Stomach smooth muscle (tissue), 2 donors: ENCODE measurements at regions not wholly inside any gene's neighbourhood (a gene's known extent, or its start where the extent isn't known, plus 50 kb on each side); places are given as distances from the start of the nearest gene placed in this dataset.

Experiments
- H3K27ac ChIP-seq: one replicate; pipeline ENCODE4 v1.7.0; 2013; ENCODE audit warnings: mild to moderate bottlenecking, low read length, inconsistent platforms
- H3K27me3 ChIP-seq, 2 donors: one replicate each; pipeline ENCODE4 v1.7.0; 2013; ENCODE audit warnings: low read length in 2 of 2; ENCODE audit not compliant: insufficient read depth in 2 of 2, control insufficient read depth in 1 of 2
- H3K36me3 ChIP-seq, 2 donors: one replicate each; pipeline ENCODE4 v1.7.0; 2013; ENCODE audit warnings: low read length in 2 of 2; ENCODE audit not compliant: control insufficient read depth in 2 of 2, insufficient read depth in 2 of 2
- H3K4me1 ChIP-seq: one replicate; pipeline ENCODE4 v1.7.0; 2013; ENCODE audit warnings: low read length; ENCODE audit not compliant: control insufficient read depth, insufficient read depth
- H3K4me3 ChIP-seq, 2 donors: one replicate each; pipeline ENCODE4 v1.7.0; 2013; ENCODE audit warnings: low read length in 2 of 2
- H3K9ac ChIP-seq, 2 donors: one replicate each; pipeline ENCODE4 v1.7.0; 2013; ENCODE audit warnings: low read length in 2 of 2, mild to moderate bottlenecking in 1 of 2
- H3K9me3 ChIP-seq, 2 donors: one replicate each; pipeline ENCODE4 v1.7.0; 2013; ENCODE audit warnings: low read length in 2 of 2; ENCODE audit not compliant: control insufficient read depth in 2 of 2
- donor health status: healthy.
- donor health status: Pancreatic carcinoma.

GRCh38 chr15:45946111-45946510 is 311.3 kb downstream of the SQOR start:
- H3K27ac ChIP-seq, result no peak overlapping the region
- no peak overlapping the region for H3K9ac ChIP-seq
- H3K27me3 ChIP-seq, result no peaks in the 10 kb centered on the region
- no peaks in the 10 kb centered on the region for H3K4me1 ChIP-seq
- H3K36me3 ChIP-seq, result no peaks in the 10 kb centered on the region
- no peaks in the 10 kb centered on the region for H3K9me3 ChIP-seq
- no peak overlapping the region for H3K4me3 ChIP-seq

DNA sequence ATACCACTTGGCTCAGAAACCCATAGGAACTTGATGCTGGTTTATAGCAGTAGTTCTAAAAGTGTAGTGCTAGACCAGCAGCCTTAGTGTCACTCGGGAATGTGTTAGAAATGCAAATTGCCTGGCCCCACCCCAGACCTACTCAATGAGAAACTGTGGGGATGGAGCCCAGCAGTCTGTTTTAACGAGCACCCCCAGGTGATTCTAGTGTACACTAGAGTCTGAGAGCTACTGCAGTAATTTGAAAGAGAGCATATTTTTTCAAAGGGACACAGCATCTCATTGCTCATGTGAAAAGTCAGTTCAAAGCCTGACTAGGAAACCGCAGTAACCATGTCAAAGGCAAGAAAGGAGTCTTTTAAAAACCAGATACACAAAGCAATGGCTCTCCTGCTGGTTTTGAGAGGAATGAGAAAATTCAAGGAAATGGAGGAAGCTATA is 313.4 kb downstream of the SQOR start:
- Histone ChIP-seq H3K9ac (no peak overlapping the region), H3K36me3 (no peaks in the 10 kb centered on the region), H3K27ac (no peak overlapping the region), H3K4me3 (no peak overlapping the region), H3K4me1 (no peaks in the 10 kb centered on the region), H3K27me3 (no peaks in the 10 kb centered on the region), H3K9me3 (no peaks in the 10 kb centered on the region)

DNA sequence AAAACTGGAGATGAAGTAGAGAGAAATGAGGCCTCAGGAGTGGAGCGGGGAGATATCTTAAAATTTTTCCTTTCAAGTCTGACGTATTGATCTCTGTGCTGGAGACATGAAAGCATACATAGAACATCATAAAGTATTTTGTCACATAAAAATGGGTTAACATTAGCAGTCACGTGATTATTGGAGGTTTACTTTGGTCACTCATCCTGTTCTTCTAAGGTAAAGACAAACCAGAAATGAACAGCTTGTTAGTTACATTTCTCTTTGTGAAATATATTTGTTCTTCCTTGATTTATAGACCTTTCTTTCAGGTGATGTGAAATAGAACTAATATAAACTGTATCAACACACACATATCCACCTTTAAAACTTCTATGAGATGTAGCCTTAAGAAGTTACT is 324.1 kb downstream of the SQOR start:
- H3K27ac ChIP-seq, result no peak overlapping the region
- H3K27me3 ChIP-seq, result no peaks in the 10 kb centered on the region
- H3K9me3 ChIP-seq, result peaks cover 0 to 5% of the 10 kb centered on the region in 2 donors
- H3K36me3 ChIP-seq, result no peaks in the 10 kb centered on the region
- no peak overlapping the region for H3K4me3 ChIP-seq
- H3K9ac ChIP-seq, result no peak overlapping the region
- no peaks in the 10 kb centered on the region for H3K4me1 ChIP-seq

GRCh38 chr15:45962733-45963132 is 327.9 kb downstream of the SQOR start:
- no peaks in the 10 kb centered on the region for H3K36me3 ChIP-seq
- H3K9me3 ChIP-seq, result peaks cover 0 to 3% of the 10 kb centered on the region in 2 donors
- no peaks in the 10 kb centered on the region for H3K27me3 ChIP-seq
- no peak overlapping the region for H3K4me3 ChIP-seq
- H3K27ac ChIP-seq, result no peak overlapping the region
- H3K9ac ChIP-seq, result no peak overlapping the region
- H3K4me1 ChIP-seq, result no peaks in the 10 kb centered on the region

DNA sequence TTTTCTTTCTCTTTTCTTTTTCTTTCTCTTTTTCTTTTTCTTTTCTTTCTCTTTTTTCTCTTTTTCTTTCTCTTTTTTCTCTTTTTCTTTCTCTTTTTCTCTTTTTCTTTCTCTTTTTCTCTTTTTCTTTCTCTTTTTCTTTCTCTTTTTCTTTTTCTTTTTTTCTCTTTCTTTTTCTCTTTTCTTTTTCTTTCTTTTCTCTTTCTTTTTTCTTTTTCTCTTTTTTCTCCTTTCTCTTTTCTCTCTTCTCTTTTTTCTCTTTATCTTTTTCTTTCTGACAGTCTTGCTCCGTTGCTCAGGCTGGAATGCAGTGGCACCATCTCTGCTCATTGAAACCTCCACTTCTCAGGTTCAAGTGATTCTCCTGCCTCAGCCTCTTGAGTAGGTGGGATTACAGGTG is 335.7 kb downstream of the SQOR start:
- H3K36me3 ChIP-seq, result no peaks in the 10 kb centered on the region
- no peaks in the 10 kb centered on the region for H3K27me3 ChIP-seq
- H3K9ac ChIP-seq, result no peak overlapping the region
- peaks cover 0 to 3% of the 10 kb centered on the region in 2 donors for H3K9me3 ChIP-seq
- no peak overlapping the region for H3K4me3 ChIP-seq
- no peak overlapping the region for H3K27ac ChIP-seq
- H3K4me1 ChIP-seq, result no peaks in the 10 kb centered on the region

GRCh38 chr15:45980366-45980765 is 345.5 kb downstream of the SQOR start:
- H3K4me1 ChIP-seq, result no peaks in the 10 kb centered on the region
- H3K27me3 ChIP-seq, result no peaks in the 10 kb centered on the region
- H3K4me3 ChIP-seq, result no peak overlapping the region
- H3K9ac ChIP-seq, result no peak overlapping the region
- peaks cover 0 to 2% of the 10 kb centered on the region in 2 donors for H3K9me3 ChIP-seq
- H3K36me3 ChIP-seq, result no peaks in the 10 kb centered on the region
- H3K27ac ChIP-seq, result no peak overlapping the region

- Histone ChIP-seq H3K27me3 (no peaks in the 10 kb centered on the region), H3K4me3 (no peak overlapping the region), H3K9me3 (peaks cover 2 to 6% of the 10 kb centered on the region in 2 donors), H3K9ac (no peak overlapping the region), H3K27ac (no peak overlapping the region), H3K36me3 (no peaks in the 10 kb centered on the region), H3K4me1 (no peaks in the 10 kb centered on the region)
Observed at GRCh38 chr15:45981625-45982024, 346.8 kb downstream of the SQOR start.

DNA sequence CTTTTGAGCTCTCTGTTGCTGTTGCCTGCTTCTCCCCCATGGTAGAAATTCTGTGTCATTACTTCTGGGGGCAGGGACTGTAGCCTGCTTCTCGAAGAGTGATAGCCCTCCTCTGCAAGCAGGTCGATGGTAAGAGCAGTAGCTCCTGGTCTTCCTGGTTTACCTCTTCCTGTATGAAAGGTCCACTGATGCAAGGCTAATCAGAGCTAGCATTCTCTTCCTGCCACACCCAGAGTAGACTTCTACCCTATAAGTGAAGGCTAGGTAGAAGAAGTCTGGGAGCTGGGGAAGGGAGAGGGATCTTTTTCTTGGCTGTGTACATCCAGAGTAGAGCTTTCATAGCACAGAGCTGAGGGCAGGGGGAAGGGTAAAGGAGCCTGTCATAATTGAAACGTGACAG is 357.0 kb downstream of the SQOR start:
- H3K9ac ChIP-seq, result no peak overlapping the region
- H3K4me3 ChIP-seq, result no peak overlapping the region
- H3K27ac ChIP-seq, result no peak overlapping the region
- H3K27me3 ChIP-seq, result no peaks in the 10 kb centered on the region
- H3K4me1 ChIP-seq, result no peaks in the 10 kb centered on the region
- peaks cover 3 to 7% of the 10 kb centered on the region in 2 donors for H3K9me3 ChIP-seq
- H3K36me3 ChIP-seq, result no peaks in the 10 kb centered on the region

DNA sequence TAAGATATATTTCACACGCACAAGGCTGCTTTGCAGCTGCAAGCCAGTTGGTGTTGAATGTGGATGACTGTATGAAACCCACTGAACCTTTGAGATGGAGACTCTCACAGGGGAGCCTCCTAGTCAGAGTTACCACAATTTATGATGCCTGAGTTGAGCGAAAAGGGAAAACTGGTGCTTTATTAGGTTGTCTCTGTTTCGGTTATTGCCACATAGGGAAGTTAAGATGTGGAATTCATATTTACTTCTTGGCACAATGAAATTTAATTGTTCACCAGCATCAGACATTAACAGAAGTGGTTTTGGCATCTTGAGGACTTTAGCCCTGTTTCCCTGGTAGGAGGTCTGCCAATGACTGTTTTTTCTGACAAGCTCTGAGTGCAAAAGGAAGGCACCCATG is 358.2 kb downstream of the SQOR start:
- H3K36me3 ChIP-seq, result no peaks in the 10 kb centered on the region
- no peak overlapping the region for H3K4me3 ChIP-seq
- H3K27ac ChIP-seq, result no peak overlapping the region
- H3K9ac ChIP-seq, result no peak overlapping the region
- H3K27me3 ChIP-seq, result no peaks in the 10 kb centered on the region
- H3K4me1 ChIP-seq, result no peaks in the 10 kb centered on the region
- peaks cover 3 to 4% of the 10 kb centered on the region in 2 donors for H3K9me3 ChIP-seq

DNA sequence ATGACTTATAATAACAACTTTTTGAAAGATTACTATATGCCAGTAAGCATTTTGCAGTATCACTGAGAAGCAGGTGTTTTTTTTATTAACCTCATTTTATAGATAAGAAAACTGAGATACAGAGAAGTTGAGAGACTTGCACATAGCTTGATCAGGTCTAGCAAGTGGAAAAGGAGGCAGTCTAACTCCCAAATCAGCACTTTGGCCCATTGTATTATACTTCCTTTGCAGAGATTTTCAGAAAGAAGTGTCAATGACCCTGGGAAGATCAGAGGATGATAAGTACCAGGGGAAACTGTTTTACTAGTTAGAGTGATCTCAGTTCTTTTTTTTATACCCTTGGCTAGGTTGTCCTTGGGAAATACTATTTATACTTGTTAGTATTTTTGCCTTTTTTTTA is 358.7 kb downstream of the SQOR start:
- Histone ChIP-seq H3K4me3 (no peak overlapping the region), H3K36me3 (no peaks in the 10 kb centered on the region), H3K4me1 (no peaks in the 10 kb centered on the region), H3K27me3 (no peaks in the 10 kb centered on the region), H3K27ac (no peak overlapping the region), H3K9ac (no peak overlapping the region), H3K9me3 (peaks cover 3 to 4% of the 10 kb centered on the region in 2 donors)

DNA sequence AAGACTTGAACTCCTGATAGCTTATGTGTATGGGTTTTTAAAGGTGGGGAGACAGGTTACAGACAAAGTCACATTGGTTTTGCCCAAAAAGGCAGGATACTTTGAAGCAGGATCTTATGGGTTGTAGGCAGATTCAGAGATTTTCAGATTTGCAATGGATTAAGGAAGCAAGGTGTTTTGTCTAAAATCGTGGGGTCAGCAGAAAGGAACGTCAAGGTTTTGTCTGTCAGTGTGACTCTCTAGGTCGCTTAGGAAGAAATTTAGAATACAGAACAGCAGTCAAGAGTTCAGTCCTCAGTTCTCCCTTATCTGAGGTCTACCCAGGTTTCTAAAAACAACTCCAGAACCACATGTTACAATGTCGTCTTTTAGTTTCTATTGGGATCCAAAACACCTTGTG is 361.0 kb downstream of the SQOR start:
- no peak overlapping the region for H3K9ac ChIP-seq
- H3K4me1 ChIP-seq, result no peaks in the 10 kb centered on the region
- H3K9me3 ChIP-seq, result peaks cover 0 to 3% of the 10 kb centered on the region in 2 donors
- no peak overlapping the region for H3K4me3 ChIP-seq
- H3K27ac ChIP-seq, result no peak overlapping the region
- H3K36me3 ChIP-seq, result no peaks in the 10 kb centered on the region
- no peaks in the 10 kb centered on the region for H3K27me3 ChIP-seq
